GM08714 (cell line): ENCODE measurements at regions not wholly inside any gene's neighbourhood (a gene's known extent, or its start where the extent isn't known, plus 50 kb on each side); places are given as distances from the start of the nearest gene placed in this dataset.

Experiments
- H3K4me3 ChIP-seq: fragments of 200-500 bp; sonication (Bioruptor generic); 2 replicates; pipeline ENCODE4 v1.5.1; 2014; ENCODE audit warnings: mild to moderate bottlenecking, low read length, inconsistent platforms
- ZNF274 ChIP-seq: IDR thresholded peaks from 2 replicates; pipeline ENCODE4 v1.6.1; 2012; ENCODE audit warnings: mild to moderate bottlenecking, low read depth, low read length

DNA sequence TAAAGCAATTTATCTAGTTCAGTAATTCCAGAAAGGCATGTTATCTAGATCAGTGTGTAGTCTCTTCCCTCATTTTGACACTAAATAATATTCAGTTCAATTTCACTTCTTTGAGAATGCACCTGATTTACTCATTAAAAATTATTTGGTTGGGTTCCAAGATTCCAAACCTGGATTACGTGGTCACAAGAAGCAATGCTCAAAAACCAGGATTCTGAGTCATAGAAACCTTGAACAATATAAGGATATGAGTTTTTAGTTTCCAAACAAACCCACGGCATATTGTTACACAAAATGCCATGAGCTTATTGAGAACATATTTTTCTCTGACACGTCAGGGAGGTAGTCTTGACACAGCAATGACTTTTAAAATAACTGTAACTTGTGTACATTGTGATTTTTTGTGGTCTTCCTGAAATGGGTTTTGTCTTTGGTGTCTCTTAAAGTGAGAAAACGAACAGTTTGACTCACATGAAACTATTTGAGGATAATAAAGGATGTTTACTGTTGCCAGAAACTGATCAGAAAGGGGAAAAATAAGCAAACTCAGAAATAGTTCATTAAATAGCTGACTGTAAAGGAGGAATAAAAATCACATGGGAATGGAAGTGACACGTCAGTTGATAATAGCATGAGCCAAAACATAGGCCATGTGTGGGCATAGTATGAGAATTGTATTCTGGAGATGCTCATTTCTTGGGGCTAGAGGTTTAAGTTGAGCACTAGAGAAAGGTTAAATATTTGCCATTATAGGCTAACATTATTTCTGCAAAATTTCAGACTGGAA lies 617.7 kb upstream of the CDH2 start:
- H3K4me3 ChIP-seq: no peak overlapping the region
- TF ChIP-seq ZNF274: no peak

DNA sequence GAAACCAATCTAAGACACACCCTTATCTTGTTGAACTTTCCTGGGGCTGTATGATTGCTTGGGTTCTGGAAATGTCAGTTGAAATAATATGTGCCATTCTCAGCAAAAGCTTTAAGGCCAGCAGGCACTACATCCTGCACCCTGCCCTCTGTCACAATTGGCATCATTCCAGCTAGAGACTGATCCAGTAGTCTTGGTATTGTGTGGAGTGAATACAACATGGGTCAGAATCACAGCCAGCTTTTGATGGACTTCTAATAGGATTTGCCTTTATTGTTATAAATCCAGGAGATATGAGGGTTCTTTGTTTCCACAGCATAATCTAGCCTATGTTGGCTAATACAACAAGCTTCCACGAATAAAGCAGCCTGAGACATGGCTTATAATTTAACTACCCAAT lies 617.0 kb upstream of the CDH2 start:
- no peak for TF ChIP-seq ZNF274

DNA sequence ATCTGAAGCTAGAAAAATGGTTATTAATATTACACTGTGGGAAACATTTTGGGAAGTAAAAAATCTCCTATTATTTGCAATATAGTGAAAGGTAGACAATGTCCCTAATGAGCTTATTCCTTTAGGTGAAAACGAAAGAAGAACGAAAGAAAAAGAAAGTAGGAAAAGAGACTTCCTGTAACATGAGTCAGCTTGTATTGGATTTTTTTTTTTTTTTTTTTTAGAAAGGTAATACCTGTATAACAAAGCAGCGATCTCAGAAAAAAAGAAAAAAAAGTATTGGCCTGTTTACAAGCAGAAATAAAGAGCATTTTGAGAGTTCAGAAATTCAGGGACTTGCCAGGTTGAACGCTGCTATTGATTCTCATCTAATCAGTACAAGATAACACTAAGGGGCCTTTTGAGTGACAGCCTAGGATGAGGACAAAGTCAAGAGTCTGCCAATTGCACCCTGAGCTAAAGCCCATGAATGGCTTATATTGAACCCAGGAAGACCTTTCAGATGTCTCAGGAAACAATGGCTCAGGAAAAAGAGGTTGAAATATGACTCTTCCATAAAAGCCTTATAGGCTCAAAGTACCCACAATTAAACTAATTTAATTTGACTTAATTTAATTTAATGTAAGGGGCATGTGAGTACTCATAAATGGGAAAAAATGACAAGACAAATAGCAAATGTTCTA lies 615.6 kb upstream of the CDH2 start:
- H3K4me3 ChIP-seq: no peak overlapping the region
- TF ChIP-seq ZNF274: no peak

More for the DNA sequence above, 617.0 kb upstream of the CDH2 start:
- H3K4me3 ChIP-seq: no peak overlapping the region

GRCh38 chr18:28791101-28791500 lies 614.2 kb upstream of the CDH2 start:
- H3K4me3 ChIP-seq: no peak overlapping the region
- TF ChIP-seq ZNF274: no peak

DNA sequence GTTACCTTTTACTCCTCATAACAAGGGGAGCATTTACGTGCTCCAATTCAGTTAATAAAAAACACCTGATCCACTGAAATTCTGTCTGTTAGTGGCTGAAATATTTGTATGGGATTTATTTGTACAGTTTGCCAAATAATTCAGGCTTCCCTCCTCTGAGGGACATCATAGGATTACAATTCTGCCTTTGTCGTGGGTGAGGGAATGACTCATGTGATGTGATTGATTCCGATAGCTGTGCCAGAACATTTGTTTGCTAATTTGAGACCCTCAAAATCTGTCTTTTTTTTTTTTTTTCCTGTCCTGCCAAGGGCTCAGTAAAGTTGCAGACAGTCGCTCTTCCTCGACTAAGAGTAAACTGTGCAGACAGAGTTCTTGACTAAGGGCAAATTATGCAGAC lies 612.6 kb upstream of the CDH2 start:
- no peak for TF ChIP-seq ZNF274
- no peak overlapping the region for H3K4me3 ChIP-seq

- TF ChIP-seq ZNF274: no peak
- no peak overlapping the region for H3K4me3 ChIP-seq
These were observed 610.0 kb upstream of the CDH2 start for GRCh38 chr18:28786926-28787325.

- no peak overlapping the region for H3K4me3 ChIP-seq
- no peak for TF ChIP-seq ZNF274
These were observed 604.9 kb upstream of the CDH2 start for GRCh38 chr18:28781616-28782362.

DNA sequence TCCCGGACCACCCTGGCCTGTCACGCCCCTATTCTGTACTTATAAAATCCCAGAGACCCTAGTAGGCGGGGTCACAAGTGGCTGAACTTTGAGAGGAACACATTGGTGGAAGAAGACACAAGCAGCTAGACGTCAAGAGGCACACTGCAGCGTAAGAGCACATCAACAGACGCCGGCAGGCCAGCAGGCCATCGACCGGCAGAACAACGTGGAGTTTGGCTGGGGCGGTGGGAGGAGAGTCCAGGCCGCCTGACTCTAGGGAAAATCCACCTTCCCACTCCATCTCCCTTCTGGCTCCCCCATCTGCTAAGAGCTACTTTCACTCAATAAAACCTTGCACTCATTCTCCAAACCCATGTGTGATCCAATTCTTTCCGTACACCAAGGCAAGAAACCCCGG lies 601.8 kb upstream of the CDH2 start:
- no peak overlapping the region for H3K4me3 ChIP-seq
- TF ChIP-seq ZNF274: no peak

- H3K4me3 ChIP-seq: no peak overlapping the region
- TF ChIP-seq ZNF274: no peak
These were observed 600.8 kb upstream of the CDH2 start for GRCh38 chr18:28777756-28778155.

DNA sequence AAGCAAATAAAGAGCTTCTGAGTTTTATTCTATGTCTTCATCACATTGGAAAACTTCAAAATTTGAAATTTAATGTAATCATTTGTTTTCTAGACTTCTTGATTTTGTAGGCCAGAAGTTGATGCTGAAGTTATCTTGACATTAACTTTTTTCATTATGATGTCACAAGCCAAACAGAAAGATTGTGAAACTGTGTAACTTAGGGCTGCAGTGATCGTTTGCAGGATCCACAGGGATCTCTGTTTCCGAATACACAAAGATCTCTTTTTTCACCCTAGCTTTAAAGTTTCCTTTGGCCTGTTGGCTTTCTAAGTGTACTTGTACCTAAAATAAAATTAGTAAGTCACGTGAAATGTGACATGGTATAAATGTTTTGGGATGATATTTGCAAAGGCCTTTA lies 594.9 kb upstream of the CDH2 start:
- no peak for TF ChIP-seq ZNF274
- no peak overlapping the region for H3K4me3 ChIP-seq

DNA sequence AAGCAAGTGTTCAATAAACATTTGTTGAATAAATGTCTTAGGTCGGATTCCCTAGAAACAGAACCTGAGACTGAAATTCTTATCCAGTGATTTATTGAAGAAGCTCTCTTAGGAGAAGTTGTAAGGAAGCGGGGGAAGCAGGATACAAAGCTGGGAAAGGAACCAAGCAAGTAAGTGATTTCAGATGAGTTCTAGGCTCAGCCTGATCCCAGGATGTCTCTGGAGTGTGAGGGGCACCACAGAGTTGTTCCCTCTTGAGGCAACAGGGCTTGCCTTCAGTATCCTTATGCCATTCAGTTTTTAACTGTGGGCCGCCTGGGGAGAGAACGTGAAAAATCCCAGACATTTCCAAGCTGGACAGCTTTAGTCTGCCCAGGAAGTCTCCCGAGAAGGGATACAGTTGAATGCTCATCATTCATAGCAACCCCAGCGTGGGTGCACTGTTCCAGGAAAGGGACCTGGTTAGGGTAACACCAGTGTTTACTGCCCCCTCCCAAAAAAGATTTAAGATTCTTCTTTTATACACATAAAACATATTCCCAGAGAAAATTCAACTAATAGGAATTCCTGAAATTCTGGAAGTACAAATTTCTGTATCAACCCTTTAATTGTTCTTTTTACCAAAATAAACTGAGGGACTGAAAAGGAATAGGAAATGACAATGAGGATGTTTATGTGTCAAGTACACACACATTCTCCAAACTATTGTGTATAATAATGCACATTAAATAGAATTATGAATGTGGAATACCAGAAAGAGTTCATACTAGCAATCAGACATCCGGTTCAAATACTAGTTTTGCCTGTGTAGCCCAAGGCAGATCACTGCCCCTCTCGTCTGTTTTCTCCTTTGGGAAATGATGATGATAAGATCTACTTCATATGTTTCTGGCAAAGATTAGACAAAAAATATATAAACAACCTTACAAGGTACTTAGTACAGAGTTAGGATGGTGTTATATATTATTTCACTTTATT lies 592.1 kb upstream of the CDH2 start:
- no peak overlapping the region for H3K4me3 ChIP-seq
- TF ChIP-seq ZNF274: no peak

- H3K4me3 ChIP-seq: no peak overlapping the region
- TF ChIP-seq ZNF274: no peak
These were observed 590.8 kb upstream of the CDH2 start for GRCh38 chr18:28767727-28768211.

GRCh38 chr18:28767201-28767600 lies 590.3 kb upstream of the CDH2 start:
- H3K4me3 ChIP-seq: no peak overlapping the region
- TF ChIP-seq ZNF274: no peak

GRCh38 chr18:28766721-28767120 lies 589.8 kb upstream of the CDH2 start:
- no peak for TF ChIP-seq ZNF274
- H3K4me3 ChIP-seq: no peak overlapping the region

DNA sequence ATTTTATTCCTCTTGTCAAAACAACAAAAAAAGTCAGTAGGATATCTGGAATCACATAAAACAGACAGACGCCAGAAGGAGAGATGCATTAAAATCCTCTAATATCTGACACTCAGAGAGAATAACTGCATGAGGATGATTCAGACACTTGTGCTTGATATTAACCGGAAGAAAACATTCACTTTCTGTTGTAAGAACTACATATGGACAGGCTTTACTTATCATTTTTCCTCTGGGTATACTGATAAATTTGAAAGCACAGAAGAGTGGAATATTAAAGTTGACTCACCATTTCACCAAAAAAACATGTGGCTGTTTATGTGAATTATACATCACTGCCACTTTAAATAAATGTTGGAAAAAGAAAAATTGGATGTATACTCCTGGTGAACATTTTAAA lies 589.1 kb upstream of the CDH2 start:
- TF ChIP-seq ZNF274: no peak
- no peak overlapping the region for H3K4me3 ChIP-seq
